GM12864 (cell line): ENCODE measurements at regions not wholly inside any gene's neighbourhood (a gene's known extent, or its start where the extent isn't known, plus 50 kb on each side); places are given as distances from the start of the nearest gene placed in this dataset.

Experiments
- DNase-seq: peaks from one replicate; pipeline ENCODE4 v3.0.0-alpha.2; 2011; ENCODE audit warnings: low read depth
- H3K4me3 ChIP-seq: 2 replicates; pipeline ENCODE4 v1.5.1; 2011; ENCODE audit warnings: mild to moderate bottlenecking, low read depth, low read length, control low read depth
- CTCF ChIP-seq: IDR thresholded peaks from 2 replicates; pipeline ENCODE4 v1.5.1; 2011; ENCODE audit warnings: low read depth, mild to moderate bottlenecking, moderate library complexity, low read length, control low read depth, inconsistent platforms; ENCODE audit errors: missing control alignments

GRCh38 chr2:12331698-12332097 lies 385.0 kb upstream of the TRIB2 start:
- no peak overlapping the region for H3K4me3 ChIP-seq
- TF ChIP-seq CTCF: no peak
- no peak for DNase-seq

GRCh38 chr2:12333293-12333692 lies 383.4 kb upstream of the TRIB2 start:
- H3K4me3 ChIP-seq: no peak overlapping the region
- TF ChIP-seq CTCF: no peak
- no peak for DNase-seq

- DNase-seq: no peak
- no peak overlapping the region for H3K4me3 ChIP-seq
- no peak for TF ChIP-seq CTCF
These were observed 382.2 kb upstream of the TRIB2 start for GRCh38 chr2:12334412-12334966.

DNA sequence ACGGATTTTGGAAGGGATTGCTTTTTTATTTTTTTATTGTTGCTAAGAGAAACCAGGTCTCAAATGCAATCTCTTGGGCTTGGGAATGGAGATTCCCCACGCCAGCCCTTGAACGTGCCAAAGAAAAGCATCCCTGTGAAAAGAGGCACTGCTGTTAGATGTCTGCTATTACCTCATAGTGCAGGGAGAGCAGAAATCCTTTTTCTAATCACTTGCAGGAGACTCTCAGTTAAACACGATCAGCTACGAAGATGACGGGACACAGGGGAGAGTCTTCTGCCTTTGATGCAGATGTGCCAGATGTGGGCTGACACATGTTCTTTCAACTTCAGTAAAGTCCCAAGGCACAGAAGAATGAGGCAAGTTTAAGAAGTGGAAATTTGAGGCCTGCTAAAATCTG lies 381.6 kb upstream of the TRIB2 start:
- H3K4me3 ChIP-seq: no peak overlapping the region
- no peak for TF ChIP-seq CTCF

GRCh38 chr2:12335995-12336394 lies 380.7 kb upstream of the TRIB2 start:
- no peak for DNase-seq
- H3K4me3 ChIP-seq: no peak overlapping the region
- TF ChIP-seq CTCF: no peak

More for the DNA sequence above, 381.6 kb upstream of the TRIB2 start:
- DNase-seq: no peak

DNA sequence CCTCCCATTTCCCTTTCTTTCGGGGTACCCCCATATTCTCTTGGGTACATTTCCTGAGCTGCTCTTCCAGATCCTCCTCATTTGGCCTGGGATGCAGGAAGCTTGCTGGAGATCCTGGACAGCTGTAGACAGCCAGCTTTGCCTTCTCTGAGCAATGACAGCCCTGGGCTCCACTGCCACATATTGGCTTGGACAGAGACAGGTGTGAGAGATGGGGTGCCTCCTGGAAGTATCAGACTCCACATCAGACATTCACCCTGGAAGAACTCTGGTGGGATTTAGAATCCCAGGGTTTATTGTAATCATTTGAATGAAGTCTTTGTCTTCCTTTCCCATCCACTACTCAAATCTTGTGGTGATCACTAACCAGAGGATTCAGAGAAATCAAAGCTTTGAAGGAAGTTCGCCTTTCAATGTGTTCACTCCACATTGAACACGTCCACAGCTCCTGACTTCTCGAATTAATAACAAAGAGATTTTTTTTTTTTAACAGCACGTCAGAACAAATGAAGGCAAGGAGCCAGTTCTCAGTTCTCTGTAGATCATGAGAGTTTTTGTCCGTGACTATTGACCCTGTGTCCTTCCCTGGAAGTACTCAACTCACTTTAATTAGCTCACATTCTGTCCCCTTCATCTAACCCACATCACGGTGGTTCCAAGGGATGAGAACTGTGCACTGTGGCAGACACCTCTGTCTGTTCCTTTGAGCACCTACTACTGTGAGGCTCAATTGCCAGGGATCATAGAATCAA lies 377.6 kb upstream of the TRIB2 start:
- TF ChIP-seq CTCF: no peak
- no peak overlapping the region for H3K4me3 ChIP-seq
- DNase-seq: no peak

DNA sequence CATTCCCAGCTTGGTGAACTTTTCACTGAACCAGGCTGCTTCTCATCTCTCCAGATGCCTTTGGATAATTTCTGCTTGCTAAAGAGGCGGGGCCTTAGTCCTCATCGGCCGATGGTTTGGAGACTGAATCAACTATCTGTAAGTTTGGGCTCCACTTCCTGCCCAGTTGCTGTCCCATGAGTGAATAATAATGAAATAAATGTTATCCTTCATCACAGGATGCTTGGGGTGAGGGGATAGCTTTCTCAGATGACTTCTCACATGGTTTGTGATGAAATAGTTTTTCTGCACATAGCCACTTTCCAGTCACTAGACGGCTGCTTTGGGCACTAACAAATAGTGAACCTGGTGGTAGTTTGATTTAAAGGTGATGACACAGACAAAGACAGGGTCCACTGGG lies 376.6 kb upstream of the TRIB2 start:
- no peak for DNase-seq
- H3K4me3 ChIP-seq: no peak overlapping the region
- TF ChIP-seq CTCF: no peak
